ENCODE measurements at regions not wholly inside any gene's neighbourhood (a gene's known extent, or its start where the extent isn't known, plus 50 kb on each side); places are given as distances from the start of the nearest gene placed in this dataset.

- Histone ChIP-seq H3K27me3 (no peaks in the 10 kb centered on the region), H3K9me3 (no peaks in the 10 kb centered on the region), H3K4me3 (no peak overlapping the region), H3K27ac (no peak overlapping the region), H3K4me1 (ENCODE audit: insufficient read depth) (no peaks in the 10 kb centered on the region), H3K36me3 (no peaks in the 10 kb centered on the region)
- TF ChIP-seq EP300 (IDR thresholded peaks at IDR 0.05) = no peak
- no peak for TF ChIP-seq POLR2A (IDR thresholded peaks at IDR 0.05)
- no peak for TF ChIP-seq CTCF (IDR thresholded peaks at IDR 0.05)
- 76 to 83% (median 77%) methylated on average over 2 of the region's 2 CpGs for WGBS, 3 donors
- DNase-seq = no peak
- intact Hi-C loops (cut with DNase I) = loop anchor here in 1 of 4 donors (5.0 kb wide), 1 partner anchor 1104 kb away; no protein-coding TSS in a partner anchor
Measured at GRCh38 chr10:108348215-108348614, 1183.7 kb upstream of the SORCS1 start.

GRCh38 chr10:108346066-108346465, 1181.6 kb upstream of the SORCS1 start:
- no peak overlapping the region for H3K4me3 ChIP-seq
- no peak for TF ChIP-seq EP300 (IDR thresholded peaks at IDR 0.05)
- no peak for TF ChIP-seq CTCF (IDR thresholded peaks at IDR 0.05)
- TF ChIP-seq POLR2A (IDR thresholded peaks at IDR 0.05) = no peak
- 79 to 82% (median 80%) methylated on average over 3 of the region's 3 CpGs for WGBS, 3 donors
- no peak overlapping the region for H3K27ac ChIP-seq
- H3K27me3 ChIP-seq = no peaks in the 10 kb centered on the region
- intact Hi-C loops (cut with DNase I) = loop anchor here in 1 of 4 donors (5.0 kb wide), 1 partner anchor 1106 kb away; no protein-coding TSS in a partner anchor
- no peaks in the 10 kb centered on the region for H3K36me3 ChIP-seq
- DNase-seq = no peak
- no peaks in the 10 kb centered on the region for H3K4me1 ChIP-seq (ENCODE audit: insufficient read depth)
- no peaks in the 10 kb centered on the region for H3K9me3 ChIP-seq

DNA sequence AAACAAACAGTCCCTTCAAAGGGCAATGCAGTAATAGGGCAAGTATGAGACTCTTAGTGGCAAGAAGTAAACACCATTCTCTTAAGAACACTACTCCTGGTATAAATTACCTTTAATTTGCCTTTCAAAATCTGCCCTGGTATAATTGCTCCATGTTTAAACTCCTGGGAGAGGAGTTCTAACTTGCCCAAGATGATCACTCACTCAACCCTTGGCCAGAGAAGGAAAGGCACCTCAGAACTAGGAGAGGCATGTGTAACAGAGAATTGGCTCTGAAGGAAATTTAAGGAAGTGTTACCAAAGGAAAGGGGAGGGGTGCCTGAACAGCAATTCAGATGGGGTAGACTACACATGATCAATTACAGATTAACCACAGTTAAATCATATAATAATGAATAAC, 1173.6 kb upstream of the SORCS1 start:
- no peaks in the 10 kb centered on the region for H3K4me1 ChIP-seq (ENCODE audit: insufficient read depth)
- H3K9me3 ChIP-seq = no peaks in the 10 kb centered on the region
- no peak for TF ChIP-seq EP300 (IDR thresholded peaks at IDR 0.05)
- TF ChIP-seq CTCF (IDR thresholded peaks at IDR 0.05) = no peak
- TF ChIP-seq POLR2A (IDR thresholded peaks at IDR 0.05) = no peak
- H3K27me3 ChIP-seq = no peaks in the 10 kb centered on the region
- no peak overlapping the region for H3K27ac ChIP-seq
- no peak overlapping the region for H3K4me3 ChIP-seq
- no peak for DNase-seq
- no peaks in the 10 kb centered on the region for H3K36me3 ChIP-seq
- intact Hi-C loops (cut with DNase I) = no loop called here

- TF ChIP-seq EP300 (IDR thresholded peaks at IDR 0.05) = no peak
- no peak for TF ChIP-seq POLR2A (IDR thresholded peaks at IDR 0.05)
- TF ChIP-seq CTCF (IDR thresholded peaks at IDR 0.05) = no peak
- no peak for DNase-seq
- no peaks in the 10 kb centered on the region for H3K9me3 ChIP-seq
- H3K27me3 ChIP-seq = no peaks in the 10 kb centered on the region
- no peaks in the 10 kb centered on the region for H3K36me3 ChIP-seq
- intact Hi-C loops (cut with DNase I) = no loop called here
- no peak overlapping the region for H3K4me3 ChIP-seq
- no peaks in the 10 kb centered on the region for H3K4me1 ChIP-seq (ENCODE audit: insufficient read depth)
- H3K27ac ChIP-seq = no peak overlapping the region
Measured at GRCh38 chr10:108336836-108337235, 1172.3 kb upstream of the SORCS1 start.

GRCh38 chr10:108327706-108328105, 1163.2 kb upstream of the SORCS1 start:
- intact Hi-C loops (cut with DNase I) = no loop called here
- DNase-seq = no peak
- H3K4me1 ChIP-seq (ENCODE audit: insufficient read depth) = no peaks in the 10 kb centered on the region
- no peaks in the 10 kb centered on the region for H3K9me3 ChIP-seq
- no peak overlapping the region for H3K4me3 ChIP-seq
- no peak overlapping the region for H3K27ac ChIP-seq
- WGBS, 3 donors = 88 to 94% (median 89%) methylated on average over 3 of the region's 3 CpGs
- TF ChIP-seq POLR2A (IDR thresholded peaks at IDR 0.05) (no peak), EP300 (IDR thresholded peaks at IDR 0.05) (no peak), CTCF (IDR thresholded peaks at IDR 0.05) (no peak)
- H3K36me3 ChIP-seq = no peaks in the 10 kb centered on the region
- H3K27me3 ChIP-seq = no peaks in the 10 kb centered on the region

Data from ovary (tissue), 7 donors.